ENCODE measurements at regions not wholly inside any gene's neighbourhood (a gene's known extent, or its start where the extent isn't known, plus 50 kb on each side); places are given as distances from the start of the nearest gene placed in this dataset.

DNA sequence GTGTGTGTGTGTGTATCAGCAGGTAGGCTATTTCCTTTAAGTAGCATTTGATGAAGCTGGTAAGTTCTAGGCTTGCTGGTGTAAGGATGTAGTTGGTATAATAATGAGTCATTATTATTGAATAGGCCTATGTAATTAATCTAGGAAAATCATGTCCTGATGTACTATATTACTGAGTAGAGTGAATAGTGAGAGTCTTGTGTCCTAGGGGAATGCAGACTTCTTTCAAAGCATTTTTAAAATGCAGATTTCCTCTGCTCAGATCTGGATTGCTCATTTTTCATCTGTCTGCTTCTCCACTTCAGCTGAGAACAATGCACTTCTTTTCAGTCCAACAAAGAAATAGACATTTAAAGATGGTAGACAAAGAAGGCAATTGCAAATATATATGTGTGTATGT is 434.2 kb upstream of the ONECUT1 start:
- no peak overlapping the region for H3K9ac ChIP-seq (ENCODE audit: insufficient read depth in 1 of 2, low read length in 2 of 2)
- no peaks in the 10 kb centered on the region for H3K4me1 ChIP-seq (ENCODE audit: control insufficient read depth in 5 of 5, insufficient read depth in 5 of 5, low read length in 5 of 5)
- H3K27me3 ChIP-seq (ENCODE audit: control insufficient read depth in 3 of 3, insufficient read depth in 3 of 3, low read length in 2 of 3), result no peaks in the 10 kb centered on the region
- TF ChIP-seq, protein P1, sequence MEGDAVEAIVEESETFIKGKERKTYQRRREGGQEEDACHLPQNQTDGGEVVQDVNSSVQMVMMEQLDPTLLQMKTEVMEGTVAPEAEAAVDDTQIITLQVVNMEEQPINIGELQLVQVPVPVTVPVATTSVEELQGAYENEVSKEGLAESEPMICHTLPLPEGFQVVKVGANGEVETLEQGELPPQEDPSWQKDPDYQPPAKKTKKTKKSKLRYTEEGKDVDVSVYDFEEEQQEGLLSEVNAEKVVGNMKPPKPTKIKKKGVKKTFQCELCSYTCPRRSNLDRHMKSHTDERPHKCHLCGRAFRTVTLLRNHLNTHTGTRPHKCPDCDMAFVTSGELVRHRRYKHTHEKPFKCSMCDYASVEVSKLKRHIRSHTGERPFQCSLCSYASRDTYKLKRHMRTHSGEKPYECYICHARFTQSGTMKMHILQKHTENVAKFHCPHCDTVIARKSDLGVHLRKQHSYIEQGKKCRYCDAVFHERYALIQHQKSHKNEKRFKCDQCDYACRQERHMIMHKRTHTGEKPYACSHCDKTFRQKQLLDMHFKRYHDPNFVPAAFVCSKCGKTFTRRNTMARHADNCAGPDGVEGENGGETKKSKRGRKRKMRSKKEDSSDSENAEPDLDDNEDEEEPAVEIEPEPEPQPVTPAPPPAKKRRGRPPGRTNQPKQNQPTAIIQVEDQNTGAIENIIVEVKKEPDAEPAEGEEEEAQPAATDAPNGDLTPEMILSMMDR (IDR thresholded peaks at IDR 0.05; ENCODE audit: control extremely low read depth, extremely low read depth), result no peak
- no peaks in the 10 kb centered on the region for H3K36me3 ChIP-seq (ENCODE audit: control insufficient read depth in 4 of 4, insufficient read depth in 4 of 4, low read length in 4 of 4)
- no peak overlapping the region for H3K27ac ChIP-seq (ENCODE audit: low read depth in 1 of 2, low read length in 1 of 2)
- peaks cover 0 to 2% (median 0%) of the 10 kb centered on the region in 4 donors for H3K9me3 ChIP-seq (ENCODE audit: control insufficient read depth in 4 of 4, insufficient read depth in 3 of 4, low read length in 3 of 4)
- H3K4me3 ChIP-seq, result no peak overlapping the region
- DNase-seq, result no peak
- no peak for ATAC-seq (ENCODE audit: insufficient read depth, low FRiP score)

DNA sequence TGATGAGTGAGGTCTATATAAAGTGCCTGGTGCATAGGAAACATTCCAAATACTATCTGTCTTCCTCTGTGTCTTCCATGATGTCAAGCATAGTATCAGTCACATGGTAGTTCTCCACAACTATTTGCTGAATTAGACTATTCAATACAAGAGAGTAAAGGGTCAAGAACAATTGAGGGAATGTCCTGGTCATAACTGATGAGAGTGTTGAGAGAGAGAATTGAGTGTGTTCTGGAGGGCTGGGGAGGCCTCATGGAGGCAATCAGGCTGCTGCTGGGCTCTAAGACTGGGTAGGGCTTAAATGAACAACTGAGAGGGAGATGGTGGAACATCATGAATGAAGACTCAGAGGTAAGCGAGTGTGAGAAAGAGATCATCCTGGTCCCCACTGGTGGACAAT is 433.7 kb upstream of the ONECUT1 start:
- no peak for ATAC-seq (ENCODE audit: insufficient read depth, low FRiP score)

DNA sequence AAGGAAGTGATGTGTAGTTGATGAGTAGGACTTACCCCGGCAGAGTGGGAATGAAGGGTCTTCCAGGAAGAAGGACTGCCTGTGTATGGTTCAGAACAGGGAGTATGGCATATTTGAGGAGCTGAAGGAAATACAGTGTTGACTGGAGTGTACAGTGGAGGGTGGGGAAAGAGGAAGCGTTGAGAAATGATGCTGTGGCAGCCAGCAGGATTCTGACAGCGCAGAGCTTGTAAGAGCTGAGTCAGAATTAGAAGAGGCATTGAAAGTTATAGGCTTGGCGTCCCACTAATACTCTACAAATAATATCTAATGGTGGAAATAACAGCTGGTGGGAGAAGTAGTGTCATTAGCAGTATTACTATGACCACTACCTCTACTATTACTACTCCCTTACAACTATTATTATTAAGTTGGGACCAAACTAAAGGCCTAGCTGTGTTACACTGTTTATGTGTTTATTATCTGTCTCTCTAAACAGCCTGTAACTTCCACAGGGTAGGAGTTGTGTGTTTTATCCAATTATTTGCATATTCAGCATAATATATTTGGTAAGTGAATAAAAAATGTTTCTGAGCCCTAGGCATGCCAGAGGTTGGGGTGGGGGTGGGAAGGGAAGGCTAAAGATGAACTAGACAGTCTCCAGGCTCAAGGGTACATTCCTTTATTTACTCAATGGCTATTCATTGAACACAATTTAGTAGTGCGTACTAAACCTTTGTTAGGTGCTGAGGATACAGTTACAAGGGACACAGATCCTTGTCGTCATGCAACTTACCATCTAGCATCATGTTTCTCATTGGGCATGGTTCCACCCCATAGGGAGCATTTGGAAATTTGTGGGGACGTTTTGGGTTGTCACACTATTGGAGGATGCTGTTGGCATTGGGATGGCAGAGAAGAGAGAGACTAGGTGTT is 428.8 kb upstream of the ONECUT1 start:
- no peaks in the 10 kb centered on the region for H3K27me3 ChIP-seq (ENCODE audit: control insufficient read depth in 3 of 3, insufficient read depth in 3 of 3, low read length in 2 of 3)
- WGBS, 2 donors, result 61 to 62% methylated on average over 7 of the region's 7 CpGs

More for the DNA sequence above, 433.7 kb upstream of the ONECUT1 start:
- H3K4me1 ChIP-seq (ENCODE audit: control insufficient read depth in 5 of 5, insufficient read depth in 5 of 5, low read length in 5 of 5), result no peaks in the 10 kb centered on the region
- no peak for DNase-seq
- H3K27me3 ChIP-seq (ENCODE audit: control insufficient read depth in 3 of 3, insufficient read depth in 3 of 3, low read length in 2 of 3), result no peaks in the 10 kb centered on the region
- H3K27ac ChIP-seq (ENCODE audit: low read depth in 1 of 2, low read length in 1 of 2), result no peak overlapping the region
- TF ChIP-seq, protein P1 (IDR thresholded peaks at IDR 0.05; ENCODE audit: control extremely low read depth, extremely low read depth), result no peak
- H3K9ac ChIP-seq (ENCODE audit: insufficient read depth in 1 of 2, low read length in 2 of 2), result no peak overlapping the region
- H3K36me3 ChIP-seq (ENCODE audit: control insufficient read depth in 4 of 4, insufficient read depth in 4 of 4, low read length in 4 of 4), result no peaks in the 10 kb centered on the region
- no peak overlapping the region for H3K4me3 ChIP-seq
- peaks cover 0 to 2% (median 0%) of the 10 kb centered on the region in 4 donors for H3K9me3 ChIP-seq (ENCODE audit: control insufficient read depth in 4 of 4, insufficient read depth in 3 of 4, low read length in 3 of 4)
- 94 to 100% methylated on average over 1 of the region's 1 CpG for WGBS, 2 donors

More for the DNA sequence above, 428.8 kb upstream of the ONECUT1 start:
- no peak for ATAC-seq (ENCODE audit: insufficient read depth, low FRiP score)
- TF ChIP-seq, protein P1 (IDR thresholded peaks at IDR 0.05; ENCODE audit: control extremely low read depth, extremely low read depth), result no peak
- H3K4me1 ChIP-seq (ENCODE audit: control insufficient read depth in 5 of 5, insufficient read depth in 5 of 5, low read length in 5 of 5), result no peaks in the 10 kb centered on the region
- H3K4me3 ChIP-seq, result no peak overlapping the region
- no peak overlapping the region for H3K9ac ChIP-seq (ENCODE audit: insufficient read depth in 1 of 2, low read length in 2 of 2)
- H3K27ac ChIP-seq (ENCODE audit: low read depth in 1 of 2, low read length in 1 of 2), result no peak overlapping the region
- DNase-seq, result no peak
- H3K36me3 ChIP-seq (ENCODE audit: control insufficient read depth in 4 of 4, insufficient read depth in 4 of 4, low read length in 4 of 4), result no peaks in the 10 kb centered on the region
- peaks cover 0 to 2% (median 0%) of the 10 kb centered on the region in 4 donors for H3K9me3 ChIP-seq (ENCODE audit: control insufficient read depth in 4 of 4, insufficient read depth in 3 of 4, low read length in 3 of 4)

All from lung (tissue), 11 donors.